ENCODE measurements at regions not wholly inside any gene's neighbourhood (a gene's known extent, or its start where the extent isn't known, plus 50 kb on each side); places are given as distances from the start of the nearest gene placed in this dataset.

DNA sequence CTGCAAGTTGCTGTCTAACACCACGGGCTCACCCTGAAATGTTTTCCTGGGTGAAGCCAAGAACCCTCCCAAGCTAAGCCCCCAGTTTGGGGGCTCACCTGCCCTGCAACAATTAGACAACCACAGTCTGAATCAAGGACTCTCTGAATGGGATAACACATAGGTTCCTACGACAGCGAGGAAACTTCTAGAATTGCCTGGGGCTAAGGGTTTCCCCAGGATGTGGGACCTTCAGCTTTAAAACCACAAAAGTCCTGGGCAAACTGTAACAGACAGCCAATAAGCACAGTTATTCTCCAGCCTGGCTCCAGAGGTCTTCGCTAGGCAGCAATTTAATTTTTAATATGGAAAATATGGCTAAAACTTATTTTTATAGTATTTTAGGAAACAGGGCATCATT lies 162.6 kb downstream of the PRKX start:
- TF ChIP-seq CTCF (IDR thresholded peaks at IDR 0.05) (no peak), POLR2A (IDR thresholded peaks at IDR 0.05) (no peak)
